NCI-H2196 treated with DMSO at 0.1 percent for 48 hours (cell line): ENCODE measurements at regions not wholly inside any gene's neighbourhood (a gene's known extent, or its start where the extent isn't known, plus 50 kb on each side); places are given as distances from the start of the nearest gene placed in this dataset.

Experiments
- DNase-seq: peaks from one replicate; lab custom pipeline; 2025; ENCODE audit not compliant: unreplicated experiment; lab: John Stamatoyannopoulos, UW

- DNase-seq = no peak
Observed at GRCh38 chr13:37366044-37366770, 232.4 kb downstream of the POSTN start.

GRCh38 chr13:37365496-37365895, 233.1 kb downstream of the POSTN start:
- no peak for DNase-seq

GRCh38 chr13:37364956-37365355, 233.6 kb downstream of the POSTN start:
- no peak for DNase-seq

DNA sequence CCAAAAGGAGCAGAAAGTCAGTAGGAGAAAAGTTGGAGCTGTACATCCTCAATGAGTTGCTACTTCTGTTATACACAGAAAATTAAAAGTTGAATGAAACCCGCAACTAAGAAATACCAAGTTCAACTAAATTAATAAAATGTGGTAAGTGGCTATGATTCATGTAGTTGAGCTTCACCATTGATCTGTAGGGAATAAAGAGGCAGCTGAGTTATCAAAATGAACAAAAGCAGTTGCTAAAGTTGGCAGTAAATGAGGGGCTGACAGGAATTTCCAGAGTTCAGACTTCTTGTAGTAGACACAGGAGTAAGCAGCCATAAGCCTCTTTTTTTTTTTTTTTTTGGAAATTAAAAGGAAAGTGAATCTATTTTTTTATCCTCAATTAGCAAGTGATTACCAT, 234.6 kb downstream of the POSTN start:
- DNase-seq = no peak

- DNase-seq = no peak
Observed at GRCh38 chr13:37361608-37362007, 237.0 kb downstream of the POSTN start.

GRCh38 chr13:37360556-37360955, 238.0 kb downstream of the POSTN start:
- DNase-seq = no peak

DNA sequence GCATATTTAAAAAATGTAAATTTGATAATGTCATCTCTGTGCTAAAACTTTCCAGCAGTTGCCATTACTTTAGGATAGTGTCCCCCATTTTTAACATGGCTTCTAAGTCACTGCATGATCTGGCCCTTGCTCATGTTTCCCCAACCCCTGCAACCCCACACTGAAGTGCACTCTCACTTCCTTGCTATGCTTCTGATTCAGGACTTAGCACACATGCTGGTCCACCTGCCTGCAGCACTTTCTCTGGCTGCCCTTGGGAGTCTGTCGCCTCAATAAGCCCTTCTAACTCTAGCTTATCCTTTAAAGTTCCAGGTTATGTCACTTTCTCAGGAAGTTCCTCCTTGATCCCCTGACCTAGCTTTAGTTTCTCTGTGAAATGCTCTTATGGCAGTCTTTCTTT, 241.0 kb downstream of the POSTN start:
- DNase-seq = no peak

GRCh38 chr13:37353911-37354310, 244.7 kb downstream of the POSTN start:
- no peak for DNase-seq

- DNase-seq = no peak
Observed at GRCh38 chr13:37351211-37351610, 245.7 kb upstream of the CSNK1A1L start.

DNA sequence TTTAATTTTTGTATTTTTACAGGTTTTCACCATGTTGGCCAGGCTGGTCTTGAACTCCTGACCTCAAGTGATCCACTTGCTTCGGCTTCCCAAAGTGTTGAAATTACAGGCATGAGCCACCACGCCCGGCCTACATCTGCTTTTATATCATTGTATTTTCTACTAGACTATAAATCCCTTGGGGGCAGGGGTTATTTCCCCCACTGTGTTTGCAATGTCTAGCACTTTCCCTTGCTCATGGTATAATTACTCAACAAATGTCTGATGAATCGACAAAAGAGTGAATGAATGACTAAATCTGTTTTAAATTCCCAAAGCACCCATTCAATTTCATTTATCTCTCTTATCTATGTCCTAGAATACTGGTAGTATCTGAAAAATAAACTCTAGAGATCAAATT, 244.5 kb upstream of the CSNK1A1L start:
- DNase-seq = no peak

- no peak for DNase-seq
Observed at GRCh38 chr13:37348916-37349643, 243.6 kb upstream of the CSNK1A1L start.

DNA sequence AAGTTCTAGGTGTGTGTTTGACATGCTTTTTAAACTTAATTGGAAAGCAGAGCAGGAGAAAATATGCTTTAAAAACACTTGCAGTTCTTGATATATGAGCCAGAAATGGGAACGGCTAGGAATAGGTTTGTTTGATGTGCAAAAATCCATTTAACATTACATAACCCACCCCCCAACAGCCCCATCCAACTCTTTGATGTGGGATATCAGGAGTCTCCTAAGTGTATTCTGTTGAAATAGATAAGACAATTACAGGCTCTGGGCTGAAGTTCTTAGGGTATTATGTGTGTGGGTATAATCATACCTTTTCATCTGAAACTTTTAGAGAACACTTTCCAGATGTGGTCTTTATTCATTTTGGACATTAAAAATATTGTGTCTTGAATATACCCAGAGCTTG, 240.4 kb upstream of the CSNK1A1L start:
- no peak for DNase-seq

GRCh38 chr13:37345391-37345790, 239.9 kb upstream of the CSNK1A1L start:
- no peak for DNase-seq

DNA sequence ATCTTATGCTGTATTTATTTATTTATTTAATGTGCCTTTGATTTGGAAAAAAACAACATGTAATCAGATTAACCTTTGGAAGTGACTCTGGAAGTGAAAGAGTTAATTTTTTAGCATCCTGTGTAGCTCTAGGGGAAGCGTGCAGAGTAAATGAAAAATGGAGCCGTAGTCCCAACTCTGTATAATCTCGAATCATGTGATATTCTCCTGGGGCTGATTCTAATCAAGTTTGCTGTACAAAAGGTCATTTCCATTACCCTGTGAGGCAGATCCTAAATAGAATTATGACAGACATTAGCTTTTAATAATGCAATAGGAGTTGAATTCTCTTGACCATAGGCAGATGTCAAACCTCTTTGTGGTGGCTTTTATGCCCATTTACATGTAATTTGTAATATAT, 238.6 kb upstream of the CSNK1A1L start:
- DNase-seq = no peak

- DNase-seq = peak; percentile 0
Observed at GRCh38 chr13:37342205-37342604, 236.7 kb upstream of the CSNK1A1L start.

DNA sequence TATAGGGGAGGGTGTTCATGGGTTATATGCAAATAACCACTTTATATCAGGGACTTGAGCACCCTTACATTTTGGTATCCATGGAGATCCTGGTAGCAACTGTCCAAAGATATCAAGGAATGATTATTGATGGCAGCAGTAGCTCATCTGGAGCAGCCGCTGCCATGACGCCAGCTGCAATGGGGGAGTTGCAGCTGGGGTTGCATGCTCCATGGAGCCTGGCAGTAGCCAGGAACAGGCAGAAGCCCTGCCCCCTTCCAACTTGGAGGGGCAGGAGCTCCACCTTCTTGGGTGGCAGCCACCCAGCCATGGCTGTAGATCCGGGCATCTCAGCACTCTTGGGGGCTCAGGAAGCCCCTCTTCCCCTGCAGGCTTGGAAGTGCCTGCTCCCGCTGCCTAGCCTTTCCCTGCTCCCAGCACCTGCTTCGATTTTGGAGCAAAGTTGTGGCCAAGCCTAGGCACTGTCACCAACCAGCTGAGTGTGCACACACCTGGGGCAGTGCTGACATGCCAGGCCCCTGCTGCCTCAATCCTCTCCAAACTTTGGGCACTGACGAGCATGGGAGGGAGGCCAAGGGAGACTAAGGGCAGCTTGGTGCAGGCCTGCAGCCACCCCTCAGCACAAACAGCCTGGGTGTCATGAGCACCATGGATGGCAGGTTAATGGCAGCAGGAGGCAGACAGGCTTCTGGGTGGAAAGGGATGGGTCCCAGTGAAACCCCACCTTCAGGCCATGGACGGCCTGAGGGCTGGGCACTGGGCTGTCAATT, 235.6 kb upstream of the CSNK1A1L start:
- DNase-seq = no peak

GRCh38 chr13:37339386-37339735, 233.9 kb upstream of the CSNK1A1L start:
- DNase-seq = no peak

DNA sequence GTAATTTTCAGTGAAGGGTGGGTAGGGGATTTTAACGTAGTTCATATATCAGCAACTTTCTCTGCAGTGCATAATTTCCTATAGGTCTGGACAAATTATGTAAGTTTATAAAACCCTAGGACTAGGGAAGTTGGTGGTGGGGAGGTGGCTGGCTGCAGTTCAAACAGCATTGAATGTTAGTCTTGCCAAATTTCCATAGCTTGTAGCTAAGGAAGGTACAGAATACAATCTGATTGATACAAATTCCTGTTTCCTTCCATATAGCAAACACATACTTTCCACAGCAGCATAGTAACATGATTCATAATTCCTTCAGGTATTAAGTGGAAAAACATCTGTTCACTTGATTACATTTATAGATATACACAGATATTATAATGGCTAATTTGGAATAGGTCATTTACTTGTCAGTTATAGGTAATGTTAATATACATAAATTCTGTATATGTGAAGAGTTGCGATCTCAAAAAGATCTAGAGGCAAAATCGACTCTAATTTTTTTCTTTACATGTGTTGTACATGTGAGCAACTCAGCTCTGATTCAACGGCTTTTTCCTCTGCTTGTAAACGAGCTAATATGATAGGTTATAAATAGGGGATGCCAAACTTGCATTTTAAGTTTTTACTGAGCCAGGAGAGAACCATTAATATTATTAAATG, 233.4 kb upstream of the CSNK1A1L start:
- DNase-seq = no peak

DNA sequence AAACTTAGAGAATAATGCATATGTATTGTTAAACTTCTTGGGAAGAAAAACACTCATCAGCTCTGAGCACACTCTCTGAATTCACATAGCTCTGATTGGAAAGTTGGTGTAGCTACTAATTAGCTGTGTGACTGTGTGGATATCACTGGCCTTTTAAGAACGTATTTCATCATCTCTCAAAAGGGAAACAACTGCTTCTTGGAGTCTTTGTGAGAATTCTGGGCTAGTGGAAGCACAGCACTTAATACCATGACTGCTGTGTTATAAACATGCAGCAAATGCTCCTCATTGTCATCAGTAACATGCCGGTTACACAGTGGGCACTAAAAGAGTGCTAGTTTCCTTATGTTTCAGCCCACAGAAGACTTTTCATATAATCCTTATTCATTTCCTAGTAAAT, 220.9 kb upstream of the CSNK1A1L start:
- DNase-seq = no peak

DNA sequence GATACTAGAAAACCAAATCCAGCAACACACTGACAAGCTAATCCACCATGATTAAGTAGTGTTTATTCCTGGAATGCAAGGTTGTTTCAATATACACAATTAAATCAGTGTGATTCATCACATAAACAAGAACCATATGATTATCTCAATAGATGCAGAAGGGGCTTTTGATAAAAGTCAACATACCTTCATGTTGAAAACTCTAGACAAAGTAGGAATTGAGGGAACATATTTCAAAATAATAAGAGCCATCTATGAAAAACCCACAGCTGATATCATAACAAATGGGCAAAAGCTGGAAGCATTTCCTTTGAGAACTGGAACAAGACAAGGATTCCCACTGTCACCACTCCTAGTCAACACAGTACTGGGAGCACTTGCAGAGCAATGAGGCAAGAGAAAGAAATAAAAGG, 213.6 kb upstream of the CSNK1A1L start:
- no peak for DNase-seq

DNA sequence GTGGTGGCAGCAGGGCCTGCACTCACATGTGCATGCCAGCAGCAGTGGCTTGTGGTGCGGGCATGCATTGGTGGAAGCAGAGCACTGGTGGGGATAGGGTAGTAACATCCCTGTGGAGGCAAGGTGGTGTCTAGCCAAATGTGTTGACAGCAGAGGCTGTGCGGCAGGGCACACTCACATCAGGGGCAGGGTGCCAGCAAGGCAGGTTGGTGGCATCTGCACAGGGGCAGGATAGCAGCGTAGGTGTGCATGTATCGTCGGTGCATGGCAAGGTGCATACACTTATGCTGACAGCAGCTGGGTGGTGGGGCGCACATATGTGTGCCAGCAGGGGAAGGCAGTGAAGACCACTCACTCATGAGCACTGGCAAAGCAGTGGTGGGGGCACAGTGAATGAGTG, 211.5 kb upstream of the CSNK1A1L start:
- DNase-seq = no peak

DNA sequence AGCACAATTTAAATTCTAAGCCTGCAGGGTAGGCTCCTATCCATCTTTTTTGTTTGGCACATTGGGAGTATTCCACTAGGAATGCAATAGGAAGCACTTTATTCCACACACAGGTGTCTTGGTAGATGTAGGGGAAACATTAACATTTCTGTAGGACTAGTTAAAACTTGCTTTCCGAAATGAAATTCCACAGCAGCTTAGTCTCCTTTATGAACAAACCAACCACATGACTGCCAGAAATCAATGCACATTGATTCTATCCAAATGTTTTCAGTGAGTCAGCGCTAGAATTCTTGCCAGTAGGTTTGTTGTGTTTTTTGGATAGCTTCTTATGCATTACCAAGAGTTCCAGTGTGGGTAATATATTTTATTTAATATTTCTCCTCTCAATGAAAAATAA, 207.9 kb upstream of the CSNK1A1L start:
- no peak for DNase-seq
